ENCODE measurements at regions not wholly inside any gene's neighbourhood (a gene's known extent, or its start where the extent isn't known, plus 50 kb on each side); places are given as distances from the start of the nearest gene placed in this dataset.

GRCh38 chr6:87822011-87822410, 120.0 kb upstream of the AKIRIN2 start:
- DNase-seq: no peak
- Mint-ChIP-seq H3K27ac (no peak overlapping the region), H3K27me3 (ENCODE audit: insufficient read depth) (no peaks in the 10 kb centered on the region), H3K36me3 (ENCODE audit: low read depth) (no peaks in the 10 kb centered on the region), H3K9me3 (no peaks in the 10 kb centered on the region), H3K4me1 (no peaks in the 10 kb centered on the region), H3K4me3 (no peak overlapping the region)
- H3K27ac ChIP-seq (ENCODE audit: low read depth, low read length): no peak overlapping the region
- TF ChIP-seq CTCF (conservative IDR thresholded peaks at IDR 0.05): no peak
- H3K9ac ChIP-seq (ENCODE audit: extremely low read depth, low read length, poor library complexity, severe bottlenecking): no peak overlapping the region
- no peaks in the 10 kb centered on the region for H3K36me3 ChIP-seq (ENCODE audit: control insufficient read depth, insufficient read depth, low read length)
- H3K27me3 ChIP-seq (ENCODE audit: control insufficient read depth, insufficient read depth, low read length, poor library complexity, severe bottlenecking): no peaks in the 10 kb centered on the region
- no peaks in the 10 kb centered on the region for H3K4me1 ChIP-seq (ENCODE audit: control insufficient read depth, insufficient read depth, low read length)
- no peaks in the 10 kb centered on the region for H3K9me3 ChIP-seq (ENCODE audit: control insufficient read depth, low read length)
- no peak overlapping the region for H3K4me3 ChIP-seq (ENCODE audit: low read length)

- H3K27ac Mint-ChIP-seq: no peak overlapping the region
- H3K27me3 Mint-ChIP-seq (ENCODE audit: insufficient read depth): no peaks in the 10 kb centered on the region
- Histone ChIP-seq H3K36me3 (ENCODE audit: control insufficient read depth, insufficient read depth, low read length) (no peaks in the 10 kb centered on the region), H3K4me3 (ENCODE audit: low read length) (no peak overlapping the region), H3K27me3 (ENCODE audit: control insufficient read depth, insufficient read depth, low read length, poor library complexity, severe bottlenecking) (no peaks in the 10 kb centered on the region), H3K27ac (ENCODE audit: low read depth, low read length) (no peak overlapping the region), H3K4me1 (ENCODE audit: control insufficient read depth, insufficient read depth, low read length) (no peaks in the 10 kb centered on the region), H3K9ac (ENCODE audit: extremely low read depth, low read length, poor library complexity, severe bottlenecking) (no peak overlapping the region), H3K9me3 (ENCODE audit: control insufficient read depth, low read length) (no peaks in the 10 kb centered on the region)
- no peak overlapping the region for H3K4me3 Mint-ChIP-seq
- no peaks in the 10 kb centered on the region for H3K9me3 Mint-ChIP-seq
- H3K4me1 Mint-ChIP-seq: no peaks in the 10 kb centered on the region
- DNase-seq: no peak
- no peak for TF ChIP-seq CTCF (conservative IDR thresholded peaks at IDR 0.05)
- H3K36me3 Mint-ChIP-seq (ENCODE audit: low read depth): no peaks in the 10 kb centered on the region
- WGBS, 2 experiments (ENCODE audit: insufficient coverage in 1 of 2, insufficient read length in 1 of 2): 91 to 100% methylated on average over 5 to 7 of the region's 7 CpGs
These were observed 118.4 kb upstream of the AKIRIN2 start for GRCh38 chr6:87820343-87820984.

- no peak overlapping the region for H3K4me3 ChIP-seq (ENCODE audit: low read length)
- no peak overlapping the region for H3K27ac Mint-ChIP-seq
- H3K36me3 ChIP-seq (ENCODE audit: control insufficient read depth, insufficient read depth, low read length): no peaks in the 10 kb centered on the region
- no peaks in the 10 kb centered on the region for H3K27me3 ChIP-seq (ENCODE audit: control insufficient read depth, insufficient read depth, low read length, poor library complexity, severe bottlenecking)
- H3K27ac ChIP-seq (ENCODE audit: low read depth, low read length): no peak overlapping the region
- H3K4me1 Mint-ChIP-seq: no peaks in the 10 kb centered on the region
- no peak overlapping the region for H3K4me3 Mint-ChIP-seq
- H3K9me3 Mint-ChIP-seq: no peaks in the 10 kb centered on the region
- no peak overlapping the region for H3K9ac ChIP-seq (ENCODE audit: extremely low read depth, low read length, poor library complexity, severe bottlenecking)
- no peak for TF ChIP-seq CTCF (conservative IDR thresholded peaks at IDR 0.05)
- H3K36me3 Mint-ChIP-seq (ENCODE audit: low read depth): no peaks in the 10 kb centered on the region
- H3K4me1 ChIP-seq (ENCODE audit: control insufficient read depth, insufficient read depth, low read length): no peaks in the 10 kb centered on the region
- H3K9me3 ChIP-seq (ENCODE audit: control insufficient read depth, low read length): no peaks in the 10 kb centered on the region
- no peak for DNase-seq
- no peaks in the 10 kb centered on the region for H3K27me3 Mint-ChIP-seq (ENCODE audit: insufficient read depth)
- 100% methylated on average over 1 of the region's 1 CpG; no CpG with 5 or more reads in 1 of the 2 experiments for WGBS, 2 experiments (ENCODE audit: insufficient coverage in 1 of 2, insufficient read length in 1 of 2)
These were observed 115.2 kb upstream of the AKIRIN2 start for GRCh38 chr6:87817183-87817582.

Data from endodermal cell (in vitro differentiated cells).